ENCODE measurements at regions not wholly inside any gene's neighbourhood (a gene's known extent, or its start where the extent isn't known, plus 50 kb on each side); places are given as distances from the start of the nearest gene placed in this dataset.

DNA sequence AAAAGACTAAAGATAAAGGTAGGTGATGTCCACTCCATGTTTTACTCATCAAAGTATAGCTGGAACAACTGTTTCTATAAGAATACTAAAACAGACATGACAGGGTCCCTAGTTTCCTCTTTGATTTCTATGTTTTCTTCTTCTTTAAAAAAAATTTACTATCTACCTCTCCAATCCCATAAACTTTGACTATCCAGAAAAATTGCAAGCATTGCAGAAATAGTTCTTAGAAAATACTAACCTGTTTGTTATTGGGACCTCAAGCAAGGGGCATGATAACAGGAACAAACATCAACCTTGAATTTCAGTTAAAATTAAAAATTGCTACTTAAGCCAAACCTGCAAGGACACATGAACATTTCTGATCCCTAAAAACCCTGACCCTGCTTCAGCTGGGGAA lies 1226.5 kb downstream of the C4orf33 start:
- TF ChIP-seq, protein P1, sequence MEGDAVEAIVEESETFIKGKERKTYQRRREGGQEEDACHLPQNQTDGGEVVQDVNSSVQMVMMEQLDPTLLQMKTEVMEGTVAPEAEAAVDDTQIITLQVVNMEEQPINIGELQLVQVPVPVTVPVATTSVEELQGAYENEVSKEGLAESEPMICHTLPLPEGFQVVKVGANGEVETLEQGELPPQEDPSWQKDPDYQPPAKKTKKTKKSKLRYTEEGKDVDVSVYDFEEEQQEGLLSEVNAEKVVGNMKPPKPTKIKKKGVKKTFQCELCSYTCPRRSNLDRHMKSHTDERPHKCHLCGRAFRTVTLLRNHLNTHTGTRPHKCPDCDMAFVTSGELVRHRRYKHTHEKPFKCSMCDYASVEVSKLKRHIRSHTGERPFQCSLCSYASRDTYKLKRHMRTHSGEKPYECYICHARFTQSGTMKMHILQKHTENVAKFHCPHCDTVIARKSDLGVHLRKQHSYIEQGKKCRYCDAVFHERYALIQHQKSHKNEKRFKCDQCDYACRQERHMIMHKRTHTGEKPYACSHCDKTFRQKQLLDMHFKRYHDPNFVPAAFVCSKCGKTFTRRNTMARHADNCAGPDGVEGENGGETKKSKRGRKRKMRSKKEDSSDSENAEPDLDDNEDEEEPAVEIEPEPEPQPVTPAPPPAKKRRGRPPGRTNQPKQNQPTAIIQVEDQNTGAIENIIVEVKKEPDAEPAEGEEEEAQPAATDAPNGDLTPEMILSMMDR (IDR thresholded peaks at IDR 0.05), result no peak
- TF ChIP-seq EZH2 (IDR thresholded peaks at IDR 0.05; ENCODE audit: borderline replicate concordance, insufficient read depth, low read depth, low read length, poor library complexity, severe bottlenecking), result no peak

Data from B cell (primary cell).